ENCODE measurements at regions not wholly inside any gene's neighbourhood (a gene's known extent, or its start where the extent isn't known, plus 50 kb on each side); places are given as distances from the start of the nearest gene placed in this dataset.
"Not testable (repeated sequence)": the region's sequence is repeated elsewhere in the genome, so short reads cannot be mapped to it uniquely, and the experiment has no call there.

GRCh38 chr5:153258469-153258868, 232.0 kb upstream of the GRIA1 start:
- Histone ChIP-seq H3K4me3 (ENCODE audit: low read depth, low read length) (no peak overlapping the region), H3K27me3 (ENCODE audit: control insufficient read depth, insufficient read depth, low read length) (no peaks in the 10 kb centered on the region), H3K36me3 (ENCODE audit: control insufficient read depth, insufficient read depth, low read length) (no peaks in the 10 kb centered on the region)
- no peak for DNase-seq (ENCODE audit: low read depth)
- TF ChIP-seq CTCF (IDR thresholded peaks at IDR 0.05; ENCODE audit: insufficient read depth, low read length, poor library complexity, severe bottlenecking) = no peak

GRCh38 chr5:153267506-153267905, 223.0 kb upstream of the GRIA1 start:
- Histone ChIP-seq H3K36me3 (ENCODE audit: control insufficient read depth, insufficient read depth, low read length) (no peaks in the 10 kb centered on the region), H3K27me3 (ENCODE audit: control insufficient read depth, insufficient read depth, low read length) (no peaks in the 10 kb centered on the region), H3K4me3 (ENCODE audit: low read depth, low read length) (no peak overlapping the region)
- TF ChIP-seq CTCF (IDR thresholded peaks at IDR 0.05; ENCODE audit: insufficient read depth, low read length, poor library complexity, severe bottlenecking) = no peak
- no peak for DNase-seq (ENCODE audit: low read depth)

DNA sequence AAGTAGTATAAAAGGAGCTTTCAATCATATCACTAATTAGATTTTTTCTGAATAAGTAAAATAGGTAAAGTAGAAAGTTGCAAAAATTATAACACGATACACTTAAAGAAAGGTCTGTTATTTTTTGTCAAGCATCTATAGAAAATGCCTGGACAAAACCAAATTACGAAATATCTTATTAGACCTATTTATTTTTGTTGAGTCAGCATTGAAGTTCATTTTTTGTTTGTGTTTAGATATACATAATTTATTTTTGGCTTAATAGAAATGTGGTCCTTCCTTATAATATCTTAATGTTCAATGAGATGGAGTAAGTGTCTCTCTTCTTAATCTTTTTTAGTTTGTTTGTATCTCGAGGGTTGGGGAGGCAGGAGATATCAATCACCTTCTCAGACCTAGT, 214.8 kb upstream of the GRIA1 start:
- no peaks in the 10 kb centered on the region for H3K27me3 ChIP-seq (ENCODE audit: control insufficient read depth, insufficient read depth, low read length)
- TF ChIP-seq CTCF (IDR thresholded peaks at IDR 0.05; ENCODE audit: insufficient read depth, low read length, poor library complexity, severe bottlenecking) = no peak
- no peak for DNase-seq (ENCODE audit: low read depth)
- no peaks in the 10 kb centered on the region for H3K36me3 ChIP-seq (ENCODE audit: control insufficient read depth, insufficient read depth, low read length)
- no peak overlapping the region for H3K4me3 ChIP-seq (ENCODE audit: low read depth, low read length)

GRCh38 chr5:153276151-153276550, 214.3 kb upstream of the GRIA1 start:
- H3K4me3 ChIP-seq (ENCODE audit: low read depth, low read length) = no peak overlapping the region
- DNase-seq (ENCODE audit: low read depth) = no peak
- TF ChIP-seq CTCF (IDR thresholded peaks at IDR 0.05; ENCODE audit: insufficient read depth, low read length, poor library complexity, severe bottlenecking) = no peak
- no peaks in the 10 kb centered on the region for H3K36me3 ChIP-seq (ENCODE audit: control insufficient read depth, insufficient read depth, low read length)
- no peaks in the 10 kb centered on the region for H3K27me3 ChIP-seq (ENCODE audit: control insufficient read depth, insufficient read depth, low read length)

DNA sequence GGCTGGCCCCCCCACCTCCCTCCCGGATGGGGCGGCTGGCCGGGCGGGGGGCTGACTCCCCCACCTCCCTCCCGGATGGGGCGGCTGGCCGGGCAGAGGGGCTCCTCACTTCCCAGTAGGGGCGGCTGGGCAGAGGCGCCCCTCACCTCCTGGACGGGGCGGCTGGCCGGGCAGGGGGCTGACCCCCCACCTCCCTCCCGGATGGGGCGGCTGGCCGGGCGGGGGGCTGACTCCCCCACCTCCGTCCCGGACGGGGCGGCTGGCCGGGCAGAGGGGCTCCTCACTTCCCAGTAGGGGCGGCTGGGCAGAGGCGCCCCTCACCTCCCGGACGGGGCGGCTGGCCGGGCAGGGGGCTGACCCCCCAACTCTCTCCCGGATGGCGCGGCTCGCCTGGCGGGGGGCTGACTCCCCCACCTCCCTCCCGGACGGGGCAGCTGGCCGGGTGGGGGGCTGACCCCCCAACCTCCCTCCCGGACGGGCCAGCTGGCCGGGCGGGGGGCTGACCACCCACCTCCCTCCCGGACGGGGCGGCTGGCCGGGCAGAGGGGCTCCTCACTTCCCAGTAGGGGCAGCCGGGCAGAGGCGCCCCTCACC, 194.1 kb upstream of the GRIA1 start:
- not testable (repeated sequence) for H3K36me3 ChIP-seq (ENCODE audit: control insufficient read depth, insufficient read depth, low read length); DNase-seq (ENCODE audit: low read depth); H3K27me3 ChIP-seq (ENCODE audit: control insufficient read depth, insufficient read depth, low read length); H3K4me3 ChIP-seq (ENCODE audit: low read depth, low read length)

DNA sequence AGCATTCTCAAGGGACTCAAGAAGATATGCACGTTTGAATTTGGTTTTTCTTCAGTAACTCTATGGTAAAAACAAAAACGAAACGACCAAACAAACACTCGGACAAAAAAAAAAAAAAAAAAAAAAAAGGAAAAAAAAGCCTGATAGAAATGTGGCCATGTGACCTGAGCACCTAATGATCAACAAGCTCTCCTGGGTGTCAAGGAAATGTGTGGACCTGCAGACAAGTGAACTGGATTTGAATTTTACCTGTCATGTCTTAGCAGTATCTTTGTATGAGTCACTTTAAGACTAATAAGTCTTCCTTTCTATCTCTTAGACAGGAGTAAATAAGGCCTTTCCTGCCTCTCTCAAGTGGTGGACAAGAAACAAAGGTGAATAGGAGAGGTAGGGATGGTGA, 190.6 kb upstream of the GRIA1 start:
- H3K27me3 ChIP-seq (ENCODE audit: control insufficient read depth, insufficient read depth, low read length) = no peaks in the 10 kb centered on the region
- no peak overlapping the region for H3K4me3 ChIP-seq (ENCODE audit: low read depth, low read length)
- DNase-seq (ENCODE audit: low read depth) = no peak
- TF ChIP-seq CTCF (IDR thresholded peaks at IDR 0.05; ENCODE audit: insufficient read depth, low read length, poor library complexity, severe bottlenecking) = no peak
- H3K36me3 ChIP-seq (ENCODE audit: control insufficient read depth, insufficient read depth, low read length) = no peaks in the 10 kb centered on the region

All from kidney epithelial cell (primary cell).